GM19238 (cell line): ENCODE measurements at regions not wholly inside any gene's neighbourhood (a gene's known extent, or its start where the extent isn't known, plus 50 kb on each side); places are given as distances from the start of the nearest gene placed in this dataset.

ENCODE experiments used
- DNase-seq: peaks from one replicate; pipeline ENCODE4 v3.0.0; 2011; ENCODE audit warnings: low spot score; ENCODE audit not compliant: insufficient read length

- no peak for DNase-seq
Measured at GRCh38 chr2:101558740-101559525, 84.0 kb upstream of the RFX8 start.

GRCh38 chr2:101556033-101556459, 81.1 kb upstream of the RFX8 start:
- DNase-seq: no peak

- DNase-seq: no peak
Measured at GRCh38 chr2:101551336-101551888, 76.5 kb upstream of the RFX8 start.

- DNase-seq: no peak
Measured at GRCh38 chr2:101550555-101550954, 75.6 kb upstream of the RFX8 start.

GRCh38 chr2:101549371-101549770, 74.5 kb upstream of the RFX8 start:
- DNase-seq: no peak

GRCh38 chr2:101546376-101547058, 71.6 kb upstream of the RFX8 start:
- no peak for DNase-seq

GRCh38 chr2:101545950-101546349, 71.0 kb upstream of the RFX8 start:
- no peak for DNase-seq

GRCh38 chr2:101540518-101540917, 65.6 kb upstream of the RFX8 start:
- DNase-seq: no peak

- no peak for DNase-seq
Measured at GRCh38 chr2:101538076-101538475, 63.2 kb upstream of the RFX8 start.

- no peak for DNase-seq
Measured at GRCh38 chr2:101534149-101534611, 59.3 kb upstream of the RFX8 start.

- no peak for DNase-seq
Measured at GRCh38 chr2:101533561-101534148, 58.7 kb upstream of the RFX8 start.

- no peak for DNase-seq
Measured at GRCh38 chr2:101528501-101528900, 53.6 kb upstream of the RFX8 start.

GRCh38 chr2:101524806-101525430, 50.0 kb upstream of the RFX8 start:
- DNase-seq: no peak
